K562 (cell line): ENCODE measurements at regions not wholly inside any gene's neighbourhood (a gene's known extent, or its start where the extent isn't known, plus 50 kb on each side); places are given as distances from the start of the nearest gene placed in this dataset.
A peak's percentile ranks its signal among the peaks of the same experiment; 100 is the strongest.

Experiments
- MAZ ChIP-seq, 2 experiments: fragments of 450-650 bp in 1 of 2; sonication (generic) in 1 of 2; formaldehyde crosslinking; IDR thresholded peaks in 1 of 2; conservative IDR thresholded peaks in 1 of 2; 2 replicates each; pipeline versions ENCODE4 v1.4.0 to v1.5.0; 2020; ENCODE audit warnings: mild to moderate bottlenecking in 1 of 2, missing genetic modification reagents in 1 of 2
- RFX7 ChIP-seq: fragments of 250-450 bp; sonication (Bioruptor Pico); IDR thresholded peaks from 2 replicates; pipeline ENCODE4 v1.5.1; 2021; ENCODE audit warnings: mild to moderate bottlenecking
- TAF7 ChIP-seq: fragments of 450-650 bp; IDR thresholded peaks from 2 replicates; pipeline ENCODE4 v1.6.1; 2016; ENCODE audit warnings: missing genetic modification characterization, missing compliant biosample characterization
- TEAD1 ChIP-seq, 2 experiments: fragments of 450-650 bp in 1 of 2; sonication (generic) in 1 of 2; formaldehyde crosslinking; IDR thresholded peaks; 2 replicates each; pipeline versions ENCODE4 v1.4.0 to v1.8.0; 2020 to 2022; ENCODE audit warnings: mild to moderate bottlenecking in 2 of 2, missing genetic modification reagents in 1 of 2
- ZBTB8A ChIP-seq: fragments of 450-650 bp; IDR thresholded peaks from 2 replicates; pipeline ENCODE4 v1.6.1; 2018; ENCODE audit warnings: mild to moderate bottlenecking, moderate library complexity; ENCODE audit not compliant: partially characterized antibody
- ZNF507 ChIP-seq: conservative IDR thresholded peaks from 2 replicates; pipeline ENCODE4 v1.6.1; 2017; ENCODE audit warnings: missing genetic modification characterization, missing compliant biosample characterization
- TF ChIP-seq, protein P1 (sequence below), 3 experiments: fragments of 200-800 bp in 1 of 3; fragments of 250-450 bp in 1 of 3; fragments of 450-650 bp in 1 of 3; sonication (Bioruptor Pico) in 1 of 3; sonication (Bioruptor generic) in 1 of 3; formaldehyde crosslinking in 1 of 3; IDR thresholded peaks; 2 replicates each; pipeline versions ENCODE4 v1.6.1 to v1.8.0; 2016 to 2022; ENCODE audit warnings: mild to moderate bottlenecking in 2 of 3, missing genetic modification characterization in 2 of 3, missing compliant biosample characterization in 1 of 3, moderate library complexity in 1 of 3
- TF ChIP-seq, protein P2 (sequence below): sonication (generic); formaldehyde crosslinking; IDR thresholded peaks from 2 replicates; pipeline ENCODE4 v1.8.0; 2022; ENCODE audit warnings: mild to moderate bottlenecking, missing genetic modification reagents, borderline replicate concordance
- TF ChIP-seq, protein P3 (sequence below): sonication (generic); formaldehyde crosslinking; IDR thresholded peaks from 2 replicates; pipeline ENCODE4 v1.8.1; 2023; ENCODE audit warnings: mild to moderate bottlenecking, missing genetic modification reagents
- TF ChIP-seq, protein P4 (sequence below): fragments of 250-450 bp; sonication (Bioruptor Pico); IDR thresholded peaks from 2 replicates; pipeline ENCODE4 v1.8.0; 2021; ENCODE audit warnings: borderline replicate concordance, mild to moderate bottlenecking, moderate library complexity; ENCODE audit not compliant: poor library complexity, severe bottlenecking

DNA sequence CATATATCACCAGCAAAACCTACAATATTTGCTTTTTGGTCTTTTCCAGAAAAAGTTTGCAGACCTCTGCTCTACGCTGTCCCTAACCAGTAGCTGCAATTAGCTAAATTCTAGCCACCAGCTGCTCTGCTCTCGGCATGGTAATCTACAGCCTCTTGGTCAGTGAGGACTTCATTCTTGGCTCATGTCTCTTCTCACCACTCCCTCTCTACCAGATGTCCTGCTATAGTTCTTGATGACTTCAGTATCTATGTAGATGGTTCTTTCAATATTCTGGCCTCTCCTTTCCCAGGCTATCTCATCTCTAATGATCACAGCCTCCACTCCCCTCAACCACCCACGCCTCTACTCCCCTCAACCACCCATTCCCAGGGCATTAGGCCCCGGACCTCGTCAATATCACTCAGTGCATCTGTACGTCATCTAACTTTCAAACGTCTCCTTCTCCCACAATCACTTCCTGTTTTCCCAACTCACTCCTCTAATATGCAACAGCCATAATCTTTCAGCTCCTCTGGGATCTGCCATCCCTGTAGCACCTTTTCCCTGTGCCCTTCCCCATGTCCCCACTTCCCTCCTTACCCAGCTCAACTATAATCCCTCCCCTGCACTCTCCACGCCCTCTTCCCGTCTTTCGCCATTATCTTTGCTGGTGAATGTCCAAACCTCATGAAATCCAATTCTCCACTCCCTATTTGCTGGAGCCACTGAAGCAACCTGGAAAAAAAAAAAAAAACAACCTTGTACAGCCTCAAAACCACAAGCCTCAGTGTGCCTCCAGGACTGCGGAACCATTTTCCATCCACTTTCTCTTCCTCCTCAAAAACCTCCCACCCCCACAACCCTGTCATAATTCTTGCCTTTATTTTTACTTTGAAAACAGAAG, 429.4 kb upstream of the PROK2 start (continued):
- TF ChIP-seq RFX7 (CRISPR knock-in tag) = no peak
- TF ChIP-seq MAZ (CRISPR knock-in tag; conservative IDR thresholded peaks at IDR 0.05 in 1 of 2, IDR thresholded peaks at IDR 0.05 in 1 of 2) = peak in 1 of 2 experiments; percentile 21; a peak in 1 of 4 replicates
- TF ChIP-seq, protein P1, sequence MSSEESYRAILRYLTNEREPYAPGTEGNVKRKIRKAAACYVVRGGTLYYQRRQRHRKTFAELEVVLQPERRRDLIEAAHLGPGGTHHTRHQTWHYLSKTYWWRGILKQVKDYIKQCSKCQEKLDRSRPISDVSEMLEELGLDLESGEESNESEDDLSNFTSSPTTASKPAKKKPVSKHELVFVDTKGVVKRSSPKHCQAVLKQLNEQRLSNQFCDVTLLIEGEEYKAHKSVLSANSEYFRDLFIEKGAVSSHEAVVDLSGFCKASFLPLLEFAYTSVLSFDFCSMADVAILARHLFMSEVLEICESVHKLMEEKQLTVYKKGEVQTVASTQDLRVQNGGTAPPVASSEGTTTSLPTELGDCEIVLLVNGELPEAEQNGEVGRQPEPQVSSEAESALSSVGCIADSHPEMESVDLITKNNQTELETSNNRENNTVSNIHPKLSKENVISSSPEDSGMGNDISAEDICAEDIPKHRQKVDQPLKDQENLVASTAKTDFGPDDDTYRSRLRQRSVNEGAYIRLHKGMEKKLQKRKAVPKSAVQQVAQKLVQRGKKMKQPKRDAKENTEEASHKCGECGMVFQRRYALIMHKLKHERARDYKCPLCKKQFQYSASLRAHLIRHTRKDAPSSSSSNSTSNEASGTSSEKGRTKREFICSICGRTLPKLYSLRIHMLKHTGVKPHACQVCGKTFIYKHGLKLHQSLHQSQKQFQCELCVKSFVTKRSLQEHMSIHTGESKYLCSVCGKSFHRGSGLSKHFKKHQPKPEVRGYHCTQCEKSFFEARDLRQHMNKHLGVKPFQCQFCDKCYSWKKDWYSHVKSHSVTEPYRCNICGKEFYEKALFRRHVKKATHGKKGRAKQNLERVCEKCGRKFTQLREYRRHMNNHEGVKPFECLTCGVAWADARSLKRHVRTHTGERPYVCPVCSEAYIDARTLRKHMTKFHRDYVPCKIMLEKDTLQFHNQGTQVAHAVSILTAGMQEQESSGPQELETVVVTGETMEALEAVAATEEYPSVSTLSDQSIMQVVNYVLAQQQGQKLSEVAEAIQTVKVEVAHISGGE (CRISPR knock-in tag; IDR thresholded peaks at IDR 0.05) = peak in 1 of 3 experiments; percentile 5; a peak in 1 of 6 replicates
- no peak for TF ChIP-seq ZBTB8A
- TF ChIP-seq, protein P2, sequence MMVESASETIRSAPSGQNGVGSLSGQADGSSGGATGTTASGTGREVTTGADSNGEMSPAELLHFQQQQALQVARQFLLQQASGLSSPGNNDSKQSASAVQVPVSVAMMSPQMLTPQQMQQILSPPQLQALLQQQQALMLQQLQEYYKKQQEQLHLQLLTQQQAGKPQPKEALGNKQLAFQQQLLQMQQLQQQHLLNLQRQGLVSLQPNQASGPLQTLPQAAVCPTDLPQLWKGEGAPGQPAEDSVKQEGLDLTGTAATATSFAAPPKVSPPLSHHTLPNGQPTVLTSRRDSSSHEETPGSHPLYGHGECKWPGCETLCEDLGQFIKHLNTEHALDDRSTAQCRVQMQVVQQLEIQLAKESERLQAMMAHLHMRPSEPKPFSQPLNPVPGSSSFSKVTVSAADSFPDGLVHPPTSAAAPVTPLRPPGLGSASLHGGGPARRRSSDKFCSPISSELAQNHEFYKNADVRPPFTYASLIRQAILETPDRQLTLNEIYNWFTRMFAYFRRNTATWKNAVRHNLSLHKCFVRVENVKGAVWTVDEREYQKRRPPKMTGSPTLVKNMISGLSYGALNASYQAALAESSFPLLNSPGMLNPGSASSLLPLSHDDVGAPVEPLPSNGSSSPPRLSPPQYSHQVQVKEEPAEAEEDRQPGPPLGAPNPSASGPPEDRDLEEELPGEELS (CRISPR knock-in tag) = no peak
- TF ChIP-seq TEAD1 (CRISPR knock-in tag; IDR thresholded peaks at IDR 0.05) = 0 out of 4 replicates have a peak, but pooled peaks of 1 of the 2 experiments have one; percentile 32
- TF ChIP-seq, protein P3, sequence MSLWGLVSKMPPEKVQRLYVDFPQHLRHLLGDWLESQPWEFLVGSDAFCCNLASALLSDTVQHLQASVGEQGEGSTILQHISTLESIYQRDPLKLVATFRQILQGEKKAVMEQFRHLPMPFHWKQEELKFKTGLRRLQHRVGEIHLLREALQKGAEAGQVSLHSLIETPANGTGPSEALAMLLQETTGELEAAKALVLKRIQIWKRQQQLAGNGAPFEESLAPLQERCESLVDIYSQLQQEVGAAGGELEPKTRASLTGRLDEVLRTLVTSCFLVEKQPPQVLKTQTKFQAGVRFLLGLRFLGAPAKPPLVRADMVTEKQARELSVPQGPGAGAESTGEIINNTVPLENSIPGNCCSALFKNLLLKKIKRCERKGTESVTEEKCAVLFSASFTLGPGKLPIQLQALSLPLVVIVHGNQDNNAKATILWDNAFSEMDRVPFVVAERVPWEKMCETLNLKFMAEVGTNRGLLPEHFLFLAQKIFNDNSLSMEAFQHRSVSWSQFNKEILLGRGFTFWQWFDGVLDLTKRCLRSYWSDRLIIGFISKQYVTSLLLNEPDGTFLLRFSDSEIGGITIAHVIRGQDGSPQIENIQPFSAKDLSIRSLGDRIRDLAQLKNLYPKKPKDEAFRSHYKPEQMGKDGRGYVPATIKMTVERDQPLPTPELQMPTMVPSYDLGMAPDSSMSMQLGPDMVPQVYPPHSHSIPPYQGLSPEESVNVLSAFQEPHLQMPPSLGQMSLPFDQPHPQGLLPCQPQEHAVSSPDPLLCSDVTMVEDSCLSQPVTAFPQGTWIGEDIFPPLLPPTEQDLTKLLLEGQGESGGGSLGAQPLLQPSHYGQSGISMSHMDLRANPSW = no peak
- TF ChIP-seq, protein P4, sequence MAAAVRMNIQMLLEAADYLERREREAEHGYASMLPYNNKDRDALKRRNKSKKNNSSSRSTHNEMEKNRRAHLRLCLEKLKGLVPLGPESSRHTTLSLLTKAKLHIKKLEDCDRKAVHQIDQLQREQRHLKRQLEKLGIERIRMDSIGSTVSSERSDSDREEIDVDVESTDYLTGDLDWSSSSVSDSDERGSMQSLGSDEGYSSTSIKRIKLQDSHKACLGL (CRISPR knock-in tag) = no peak
- TF ChIP-seq TAF7 (tag) = peak; percentile 18; the same call in 1 of the 2 replicates
- no peak for TF ChIP-seq ZNF507 (tag)
